ENCODE measurements at regions not wholly inside any gene's neighbourhood (a gene's known extent, or its start where the extent isn't known, plus 50 kb on each side); places are given as distances from the start of the nearest gene placed in this dataset.

DNA sequence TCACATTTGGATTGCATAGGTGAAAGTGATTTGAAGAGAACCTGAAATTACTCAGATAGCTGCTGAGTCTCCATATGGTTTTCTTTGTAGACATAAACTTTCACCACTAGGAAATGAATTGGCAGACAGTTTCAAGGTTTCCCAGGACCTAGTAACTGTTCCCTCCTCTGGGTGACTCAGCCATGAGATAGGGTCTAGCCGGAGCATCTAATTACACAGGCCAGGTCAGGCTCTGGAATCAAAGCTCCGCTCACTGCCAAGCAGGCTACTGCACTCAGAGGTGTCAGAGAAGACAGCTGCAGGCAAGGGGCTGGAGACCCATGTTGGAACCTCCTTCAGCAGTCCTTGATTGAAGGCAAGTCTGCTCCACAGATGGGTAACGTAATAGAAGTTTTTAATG lies 429.2 kb downstream of the TNS1 start:
- Histone ChIP-seq H2AFZ (no peak overlapping the region), H3K4me1 (no peaks in the 10 kb centered on the region), H3K9ac (no peak overlapping the region), H3K79me2 (peaks cover 5% of the 10 kb centered on the region), H3K27ac (no peak overlapping the region), H3K9me3 (ENCODE audit: control insufficient read depth, low read length) (no peaks in the 10 kb centered on the region), H3K27me3 (ENCODE audit: control insufficient read depth, insufficient read depth, low read length) (no peaks in the 10 kb centered on the region), H3K36me3 (ENCODE audit: control insufficient read depth, insufficient read depth, low read length) (no peaks in the 10 kb centered on the region), H3K4me2 (ENCODE audit: low read length) (no peak overlapping the region), H3K4me3 (ENCODE audit: low read depth, low read length) (no peak overlapping the region)
- TF ChIP-seq, protein P1, sequence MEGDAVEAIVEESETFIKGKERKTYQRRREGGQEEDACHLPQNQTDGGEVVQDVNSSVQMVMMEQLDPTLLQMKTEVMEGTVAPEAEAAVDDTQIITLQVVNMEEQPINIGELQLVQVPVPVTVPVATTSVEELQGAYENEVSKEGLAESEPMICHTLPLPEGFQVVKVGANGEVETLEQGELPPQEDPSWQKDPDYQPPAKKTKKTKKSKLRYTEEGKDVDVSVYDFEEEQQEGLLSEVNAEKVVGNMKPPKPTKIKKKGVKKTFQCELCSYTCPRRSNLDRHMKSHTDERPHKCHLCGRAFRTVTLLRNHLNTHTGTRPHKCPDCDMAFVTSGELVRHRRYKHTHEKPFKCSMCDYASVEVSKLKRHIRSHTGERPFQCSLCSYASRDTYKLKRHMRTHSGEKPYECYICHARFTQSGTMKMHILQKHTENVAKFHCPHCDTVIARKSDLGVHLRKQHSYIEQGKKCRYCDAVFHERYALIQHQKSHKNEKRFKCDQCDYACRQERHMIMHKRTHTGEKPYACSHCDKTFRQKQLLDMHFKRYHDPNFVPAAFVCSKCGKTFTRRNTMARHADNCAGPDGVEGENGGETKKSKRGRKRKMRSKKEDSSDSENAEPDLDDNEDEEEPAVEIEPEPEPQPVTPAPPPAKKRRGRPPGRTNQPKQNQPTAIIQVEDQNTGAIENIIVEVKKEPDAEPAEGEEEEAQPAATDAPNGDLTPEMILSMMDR (IDR thresholded peaks at IDR 0.05) = no peak

DNA sequence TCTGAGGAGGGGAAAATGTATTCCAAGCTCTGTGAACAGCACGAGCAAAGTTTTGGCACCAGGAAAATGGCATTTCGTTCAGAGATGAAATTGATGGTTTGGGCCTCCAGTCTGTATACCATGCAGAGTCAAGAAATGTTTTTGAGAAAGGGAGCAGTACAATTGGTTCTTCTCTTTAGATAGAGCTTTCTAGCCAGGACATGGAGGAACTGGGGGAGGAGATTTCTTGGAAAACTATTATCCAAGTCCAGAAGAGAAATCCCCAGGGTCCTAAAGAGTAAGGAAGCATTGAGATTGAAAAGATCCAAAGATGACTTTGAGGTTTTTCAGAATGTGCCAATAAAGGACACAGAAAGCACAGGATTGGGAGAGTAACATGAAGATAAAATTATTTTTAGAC lies 432.4 kb downstream of the TNS1 start:
- Histone ChIP-seq H3K4me2 (ENCODE audit: low read length) (no peak overlapping the region), H3K27ac (no peak overlapping the region), H3K79me2 (peaks cover 5% of the 10 kb centered on the region), H3K4me1 (no peaks in the 10 kb centered on the region), H3K4me3 (ENCODE audit: low read depth, low read length) (no peak overlapping the region), H3K9me3 (ENCODE audit: control insufficient read depth, low read length) (no peaks in the 10 kb centered on the region), H3K36me3 (ENCODE audit: control insufficient read depth, insufficient read depth, low read length) (no peaks in the 10 kb centered on the region), H3K9ac (no peak overlapping the region), H2AFZ (no peak overlapping the region), H3K27me3 (ENCODE audit: control insufficient read depth, insufficient read depth, low read length) (no peaks in the 10 kb centered on the region)
- TF ChIP-seq, protein P1 (IDR thresholded peaks at IDR 0.05) = no peak

DNA sequence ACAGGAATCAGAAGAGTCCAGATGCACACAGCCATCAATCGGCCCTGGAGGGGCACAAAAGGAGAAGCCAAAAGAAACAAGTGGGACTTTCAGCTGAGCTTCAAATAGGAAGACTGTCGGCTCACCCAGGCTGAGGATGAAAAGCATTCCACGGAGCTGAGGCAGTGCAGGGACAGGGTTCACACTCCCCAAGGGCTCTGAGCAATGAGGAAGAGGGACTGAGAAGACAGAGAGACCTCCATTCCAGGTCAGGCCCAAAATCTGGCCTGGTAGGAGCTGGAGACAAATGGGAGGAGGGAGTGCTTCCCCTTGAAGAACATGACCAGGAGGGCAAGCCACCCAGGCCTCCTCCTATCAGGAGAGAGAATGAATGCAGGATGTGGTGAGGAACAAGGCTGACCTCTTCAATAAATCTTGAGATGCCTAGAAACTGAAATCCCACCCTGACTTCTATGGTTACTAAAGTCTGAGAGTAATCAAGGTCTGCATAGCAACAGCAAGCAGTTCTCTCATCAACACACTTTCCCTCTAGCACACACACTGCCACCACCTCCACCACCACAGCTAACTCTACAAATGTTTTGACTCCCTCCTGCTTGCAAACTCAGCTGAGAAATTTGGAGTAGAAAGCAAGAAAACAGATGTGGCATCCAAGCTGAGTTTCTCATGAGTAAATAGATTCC lies 434.4 kb downstream of the TNS1 start:
- Histone ChIP-seq H3K27ac (no peak overlapping the region), H3K27me3 (ENCODE audit: control insufficient read depth, insufficient read depth, low read length) (no peaks in the 10 kb centered on the region), H3K4me3 (ENCODE audit: low read depth, low read length) (no peak overlapping the region), H3K9me3 (ENCODE audit: control insufficient read depth, low read length) (no peaks in the 10 kb centered on the region), H3K9ac (no peak overlapping the region), H2AFZ (no peak overlapping the region), H3K79me2 (peaks cover 5% of the 10 kb centered on the region), H3K4me1 (no peaks in the 10 kb centered on the region), H3K4me2 (ENCODE audit: low read length) (no peak overlapping the region), H3K36me3 (ENCODE audit: control insufficient read depth, insufficient read depth, low read length) (no peaks in the 10 kb centered on the region)
- TF ChIP-seq, protein P1 (IDR thresholded peaks at IDR 0.05) = no peak

DNA sequence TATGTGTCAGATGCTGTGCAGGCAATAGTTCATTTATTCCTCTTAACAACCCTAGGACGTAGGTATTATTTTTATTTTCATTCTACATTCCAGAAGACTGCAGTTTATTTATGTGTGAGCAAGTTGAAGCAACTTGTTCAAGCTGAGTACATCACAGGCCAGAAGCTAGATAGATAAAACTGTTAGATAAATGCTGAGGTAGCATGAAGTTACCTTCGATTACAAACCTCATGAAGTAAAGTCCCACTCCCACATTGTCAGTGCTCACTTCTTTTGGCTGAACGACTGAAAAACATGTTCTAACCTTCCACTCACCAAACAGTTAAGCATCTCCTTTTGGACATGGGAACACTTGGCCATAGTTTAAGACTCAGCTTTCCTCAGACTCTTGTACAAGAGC lies 439.2 kb downstream of the TNS1 start:
- Histone ChIP-seq H3K4me2 (ENCODE audit: low read length) (no peak overlapping the region), H3K27me3 (ENCODE audit: control insufficient read depth, insufficient read depth, low read length) (no peaks in the 10 kb centered on the region), H2AFZ (no peak overlapping the region), H3K79me2 (peaks cover 3% of the 10 kb centered on the region), H3K27ac (no peak overlapping the region), H3K9me3 (ENCODE audit: control insufficient read depth, low read length) (no peaks in the 10 kb centered on the region), H3K4me3 (ENCODE audit: low read depth, low read length) (no peak overlapping the region), H3K9ac (no peak overlapping the region), H3K4me1 (no peaks in the 10 kb centered on the region), H3K36me3 (ENCODE audit: control insufficient read depth, insufficient read depth, low read length) (no peaks in the 10 kb centered on the region)
- TF ChIP-seq, protein P1 (IDR thresholded peaks at IDR 0.05) = no peak

DNA sequence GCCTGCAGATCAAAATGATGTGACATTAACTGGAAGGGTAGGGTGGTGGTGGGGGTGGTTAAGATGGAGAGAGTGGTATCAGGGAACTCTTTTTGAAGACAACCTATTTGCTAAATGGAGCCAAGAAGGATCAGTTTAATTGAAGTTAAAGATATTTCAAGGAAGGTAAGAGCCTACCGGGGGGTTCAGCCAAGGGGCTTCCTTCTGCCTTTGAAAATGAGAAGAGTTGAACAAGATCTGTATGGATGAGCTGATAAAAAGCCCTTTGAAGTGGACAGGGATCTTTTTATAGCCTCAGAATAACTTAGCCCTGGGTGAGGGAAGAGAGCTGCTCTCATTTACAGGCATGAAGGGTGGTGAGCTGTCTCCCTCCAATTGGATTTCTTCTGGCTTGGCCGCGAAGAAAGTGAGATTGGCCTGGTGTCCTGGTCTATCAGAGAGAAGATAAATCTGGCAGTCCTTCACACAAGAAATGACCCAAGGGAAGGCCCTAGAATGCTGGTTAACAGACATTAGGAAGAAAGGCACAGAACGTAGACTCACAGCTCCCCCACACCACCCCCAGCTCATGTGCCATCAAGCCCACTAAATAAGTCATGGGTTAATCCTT lies 439.8 kb downstream of the TNS1 start:
- peaks cover 3% of the 10 kb centered on the region for H3K79me2 ChIP-seq
- no peak overlapping the region for H3K27ac ChIP-seq

More for the DNA sequence above, 439.8 kb downstream of the TNS1 start:
- Histone ChIP-seq H3K4me2 (ENCODE audit: low read length) (no peak overlapping the region), H3K9me3 (ENCODE audit: control insufficient read depth, low read length) (no peaks in the 10 kb centered on the region), H2AFZ (no peak overlapping the region), H3K4me1 (no peaks in the 10 kb centered on the region), H3K27me3 (ENCODE audit: control insufficient read depth, insufficient read depth, low read length) (no peaks in the 10 kb centered on the region), H3K4me3 (ENCODE audit: low read depth, low read length) (no peak overlapping the region), H3K9ac (no peak overlapping the region), H3K36me3 (ENCODE audit: control insufficient read depth, insufficient read depth, low read length) (no peaks in the 10 kb centered on the region)
- TF ChIP-seq, protein P1 (IDR thresholded peaks at IDR 0.05) = no peak
